ENCODE measurements at regions not wholly inside any gene's neighbourhood (a gene's known extent, or its start where the extent isn't known, plus 50 kb on each side); places are given as distances from the start of the nearest gene placed in this dataset.
"Not testable (repeated sequence)": the region's sequence is repeated elsewhere in the genome, so short reads cannot be mapped to it uniquely, and the experiment has no call there.

- peak in 1 of 2 donors; percentile 11 for DNase-seq (ENCODE audit: low read depth in 2 of 2)
Observed at GRCh38 chr3:75604286-75604934, 59.7 kb upstream of the FRG2C start.

GRCh38 chr3:75607996-75608395 lies 56.1 kb upstream of the FRG2C start:
- not testable (repeated sequence) for DNase-seq (ENCODE audit: low read depth in 2 of 2)

DNA sequence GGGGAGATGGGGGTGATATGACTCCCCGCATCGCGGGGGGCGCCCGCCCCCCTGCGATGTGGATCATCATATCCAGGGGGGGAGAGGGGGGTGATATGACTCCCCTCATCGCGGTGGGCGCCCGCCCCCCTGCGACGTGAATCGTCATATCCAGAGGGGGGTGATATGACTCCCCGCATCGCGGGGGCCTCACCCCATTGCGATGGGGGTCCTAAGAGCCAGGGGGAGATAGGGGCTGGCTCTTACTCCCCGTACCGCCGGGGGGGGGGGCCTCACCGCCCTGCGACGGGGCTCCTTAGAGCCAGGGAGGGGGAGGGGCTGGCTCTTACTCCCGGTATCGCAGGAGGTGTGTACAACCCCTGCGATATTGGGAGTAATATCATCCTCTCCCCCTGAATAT lies 54.5 kb upstream of the FRG2C start:
- DNase-seq (ENCODE audit: low read depth in 2 of 2), result not testable (repeated sequence)

DNA sequence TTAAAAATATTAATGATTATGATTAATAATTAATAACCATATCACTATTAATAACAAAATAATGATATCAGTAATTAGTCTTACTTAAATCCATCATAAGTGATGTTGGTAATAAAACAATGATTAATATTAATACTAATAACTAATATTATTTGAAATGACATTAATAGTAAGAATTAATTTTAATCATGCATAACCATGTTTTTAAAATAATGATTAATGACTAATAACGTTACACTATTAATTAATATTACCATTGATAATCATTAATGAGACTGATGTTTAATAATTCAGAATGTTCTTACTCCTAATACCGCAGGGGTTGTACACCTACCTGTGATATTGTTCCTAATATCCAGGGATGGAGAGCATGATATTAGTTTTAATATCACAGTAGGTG lies 53.4 kb upstream of the FRG2C start:
- no peak for DNase-seq (ENCODE audit: low read depth in 2 of 2)

- not testable (repeated sequence) for DNase-seq (ENCODE audit: low read depth in 2 of 2)
Observed at GRCh38 chr3:75611724-75612460, 52.2 kb upstream of the FRG2C start.
